PC-3 (cell line): ENCODE measurements at regions not wholly inside any gene's neighbourhood (a gene's known extent, or its start where the extent isn't known, plus 50 kb on each side); places are given as distances from the start of the nearest gene placed in this dataset.

Experiments
- ATAC-seq: fragments of 200-7000 bp; cut with Tn5 transposase; 2 replicates; pipeline ENCODE4 v1.9.1; 2020; ENCODE audit warnings: mild to moderate bottlenecking, moderate library complexity
- BruUV-seq: library from RNA; stranded (reverse); fragments of 400-500 nt; replicated peaks from 2 replicates; lab custom pipeline; 2021; lab: Mats Ljungman, UMichigan
- CTCF ChIA-PET: fragments of 300-600 bp; sonication (Branson Sonifier 250); formaldehyde crosslinking; loops from one replicate; lab custom pipeline; 2022; ENCODE audit warnings: antibody characterized with exemption; lab: Charles Lee
- POLR2A ChIA-PET: fragments of 300-600 bp; sonication (Branson Sonifier 250); formaldehyde crosslinking; loops from one replicate; lab custom pipeline; 2022; ENCODE audit warnings: antibody characterized with exemption; ENCODE audit not compliant: unreplicated experiment; lab: Charles Lee
- DNase-seq: peaks from one replicate; pipeline ENCODE4 v3.0.0-alpha.2; 2015
- H2AFZ ChIP-seq: fragments of 300-600 bp; sonication (generic); 2 replicates; pipeline ENCODE4 v1.6.0; 2016; ENCODE audit warnings: antibody characterized with exemption, low read length
- H3F3A ChIP-seq: fragments of 300-600 bp; sonication (generic); one replicate; pipeline ENCODE4 v1.6.0; 2017; ENCODE audit warnings: antibody characterized with exemption, low read length, control low read depth, mild to moderate bottlenecking; ENCODE audit not compliant: unreplicated experiment
- H3K27ac ChIP-seq: fragments of 300-600 bp; sonication (generic); 2 replicates; pipeline ENCODE4 v1.5.1; 2016; ENCODE audit warnings: mild to moderate bottlenecking, low read length
- H3K27me3 ChIP-seq: fragments of 300-600 bp; sonication (generic); 2 replicates; pipeline ENCODE4 v1.6.1; 2016; ENCODE audit warnings: low read length, mixed read lengths
- H3K36me3 ChIP-seq: fragments of 300-600 bp; sonication (generic); 2 replicates; pipeline ENCODE4 v1.6.1; 2016; ENCODE audit warnings: low read depth, mixed run types, low read length, mixed read lengths
- H3K4me1 ChIP-seq: fragments of 300-600 bp; sonication (generic); 2 replicates; pipeline ENCODE4 v1.5.1; 2016; ENCODE audit warnings: low read length; ENCODE audit not compliant: insufficient read depth
- H3K4me2 ChIP-seq: fragments of 300-600 bp; sonication (generic); 2 replicates; pipeline ENCODE4 v1.6.0; 2016; ENCODE audit warnings: low read length
- H3K4me3 ChIP-seq: fragments of 300-600 bp; sonication (generic); 2 replicates; pipeline ENCODE4 v1.5.1; 2016; ENCODE audit warnings: mild to moderate bottlenecking, low read length, mixed read lengths
- H3K79me2 ChIP-seq: fragments of 300-600 bp; sonication (generic); 2 replicates; pipeline ENCODE4 v1.6.1; 2017; ENCODE audit warnings: low read length, mixed read lengths
- H3K9ac ChIP-seq: fragments of 300-600 bp; sonication (generic); 2 replicates; pipeline ENCODE4 v1.6.0; 2016; ENCODE audit warnings: mild to moderate bottlenecking, low read length
- H3K9me2 ChIP-seq: fragments of 300-600 bp; sonication (generic); replicated peaks from 2 replicates; pipeline ENCODE4 v1.6.1; 2016; ENCODE audit warnings: mixed run types, low read length, mixed read lengths
- H3K9me3 ChIP-seq: fragments of 300-600 bp; sonication (generic); 2 replicates; pipeline ENCODE4 v1.6.1; 2016; ENCODE audit warnings: low read length, mixed read lengths
- H4K20me1 ChIP-seq: fragments of 300-600 bp; sonication (generic); 2 replicates; pipeline ENCODE4 v1.6.1; 2016; ENCODE audit warnings: low read length, mixed read lengths
- EZH2 ChIP-seq: fragments of 300-600 bp; sonication (generic); IDR thresholded peaks from one replicate; pipeline ENCODE4 v1.6.1; 2017; ENCODE audit warnings: antibody characterized with exemption, mild to moderate bottlenecking, low read length; ENCODE audit not compliant: unreplicated experiment
- EZH2phosphoT487 ChIP-seq: fragments of 300-600 bp; sonication (generic); IDR thresholded peaks from 2 replicates; pipeline ENCODE4 v1.6.1; 2018; ENCODE audit warnings: mild to moderate bottlenecking, antibody characterized with exemption, low read length, borderline replicate concordance
- intact Hi-C: fragments of 100-400 bp; cut with micrococcal nuclease; formaldehyde crosslinking; loops from 2 replicates; pipeline ENCODE4 v1.9.0; 2023
- TF ChIP-seq, protein P1 (sequence below): fragments of 300-600 bp; sonication (generic); conservative IDR thresholded peaks from 2 replicates; pipeline ENCODE4 v1.5.1; 2017; ENCODE audit warnings: antibody characterized with exemption, low read depth, mild to moderate bottlenecking, low read length

DNA sequence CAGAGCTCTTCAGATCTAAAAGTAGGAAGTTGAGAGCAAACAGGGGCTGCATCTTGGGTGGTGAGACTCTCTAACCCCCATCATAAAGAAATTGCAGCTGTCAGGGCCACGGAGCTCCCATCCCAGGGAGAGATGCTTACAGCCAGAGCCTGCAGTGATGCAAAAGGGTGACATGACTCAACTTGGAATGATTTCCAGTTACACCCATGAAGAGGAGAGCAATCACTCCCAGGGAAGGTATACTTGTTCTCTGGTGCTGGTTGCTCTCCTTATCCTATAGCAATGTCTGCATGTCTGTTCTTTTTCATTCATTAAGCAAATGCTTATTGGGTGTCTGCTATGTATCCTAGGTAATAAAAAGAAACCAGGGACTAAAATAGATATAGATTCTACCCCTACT lies 228.0 kb downstream of the RAB11FIP2 start:
- Histone ChIP-seq H3K27ac (no peak overlapping the region), H3K4me1 (no peaks in the 10 kb centered on the region), H3K27me3 (peaks cover 29% of the 10 kb centered on the region), H3K9ac (no peak overlapping the region), H3F3A (no peaks in the 10 kb centered on the region), H3K4me2 (no peak overlapping the region), H3K4me3 (no peak overlapping the region), H3K36me3 (no peaks in the 10 kb centered on the region), H3K9me3 (no peaks in the 10 kb centered on the region), H3K9me2 (no peaks in the 10 kb centered on the region), H3K79me2 (no peaks in the 10 kb centered on the region), H2AFZ (no peak overlapping the region), H4K20me1 (no peaks in the 10 kb centered on the region)
- CTCF ChIA-PET = no interaction called here
- intact Hi-C loops = no loop called here
- ATAC-seq (no peak), DNase-seq (no peak)
- TF ChIP-seq, protein P1, sequence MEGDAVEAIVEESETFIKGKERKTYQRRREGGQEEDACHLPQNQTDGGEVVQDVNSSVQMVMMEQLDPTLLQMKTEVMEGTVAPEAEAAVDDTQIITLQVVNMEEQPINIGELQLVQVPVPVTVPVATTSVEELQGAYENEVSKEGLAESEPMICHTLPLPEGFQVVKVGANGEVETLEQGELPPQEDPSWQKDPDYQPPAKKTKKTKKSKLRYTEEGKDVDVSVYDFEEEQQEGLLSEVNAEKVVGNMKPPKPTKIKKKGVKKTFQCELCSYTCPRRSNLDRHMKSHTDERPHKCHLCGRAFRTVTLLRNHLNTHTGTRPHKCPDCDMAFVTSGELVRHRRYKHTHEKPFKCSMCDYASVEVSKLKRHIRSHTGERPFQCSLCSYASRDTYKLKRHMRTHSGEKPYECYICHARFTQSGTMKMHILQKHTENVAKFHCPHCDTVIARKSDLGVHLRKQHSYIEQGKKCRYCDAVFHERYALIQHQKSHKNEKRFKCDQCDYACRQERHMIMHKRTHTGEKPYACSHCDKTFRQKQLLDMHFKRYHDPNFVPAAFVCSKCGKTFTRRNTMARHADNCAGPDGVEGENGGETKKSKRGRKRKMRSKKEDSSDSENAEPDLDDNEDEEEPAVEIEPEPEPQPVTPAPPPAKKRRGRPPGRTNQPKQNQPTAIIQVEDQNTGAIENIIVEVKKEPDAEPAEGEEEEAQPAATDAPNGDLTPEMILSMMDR = no peak
- TF ChIP-seq EZH2phosphoT487 (no peak), EZH2 (no peak)
- POLR2A ChIA-PET = no interaction called here
- BruUV-seq = no TSS peak

DNA sequence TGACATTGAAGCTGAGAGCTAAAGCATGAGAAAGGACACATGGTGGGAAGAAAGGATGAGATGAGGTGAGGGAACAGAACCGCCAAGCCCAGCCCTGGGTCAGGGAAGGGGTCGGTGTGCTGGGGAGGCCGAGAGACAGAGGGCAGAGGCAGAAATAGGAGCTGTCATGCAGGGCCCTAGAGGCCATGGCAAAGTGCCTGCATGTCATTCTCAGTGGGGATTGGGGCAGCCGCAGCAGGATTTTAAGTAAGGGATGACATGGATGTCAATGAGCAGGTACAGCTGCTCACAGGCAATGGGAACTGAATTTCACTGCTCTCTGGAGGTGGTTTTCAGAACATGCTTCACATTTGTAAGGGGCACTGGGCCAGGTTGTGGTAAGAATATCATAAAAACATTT lies 227.4 kb downstream of the RAB11FIP2 start:
- Histone ChIP-seq H3K9ac (no peak overlapping the region), H3K9me2 (no peaks in the 10 kb centered on the region), H4K20me1 (no peaks in the 10 kb centered on the region), H3K4me3 (no peak overlapping the region), H3K27me3 (peaks cover 29% of the 10 kb centered on the region), H3K9me3 (no peaks in the 10 kb centered on the region), H3F3A (no peaks in the 10 kb centered on the region), H3K36me3 (no peaks in the 10 kb centered on the region), H3K79me2 (no peaks in the 10 kb centered on the region), H2AFZ (no peak overlapping the region), H3K4me2 (no peak overlapping the region), H3K4me1 (no peaks in the 10 kb centered on the region), H3K27ac (no peak overlapping the region)
- ChIA-PET CTCF (no interaction called here), POLR2A (no interaction called here)
- TF ChIP-seq EZH2 (no peak), EZH2phosphoT487 (no peak)
- DNase-seq = no peak
- intact Hi-C loops = no loop called here
- no TSS peak for BruUV-seq
- no peak for ATAC-seq

DNA sequence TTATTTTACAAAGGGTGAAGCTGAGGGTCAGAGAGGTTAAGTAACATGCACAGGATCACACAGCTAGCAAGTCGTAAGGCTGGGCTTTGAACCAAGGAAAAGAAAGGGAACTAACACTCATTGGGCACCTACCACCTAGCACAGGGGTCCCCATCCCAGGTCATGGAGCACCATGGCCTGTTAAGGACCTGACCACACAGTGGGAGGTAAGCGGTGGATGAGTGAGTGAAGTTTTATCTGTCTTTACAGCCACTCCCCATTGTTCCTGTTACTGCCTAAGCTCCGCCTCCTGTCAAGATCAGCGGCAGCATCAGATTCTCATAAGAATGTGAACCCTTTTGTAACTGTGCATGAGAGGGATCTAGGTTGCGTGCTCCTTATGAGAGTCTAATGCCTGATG lies 222.8 kb downstream of the RAB11FIP2 start:
- Histone ChIP-seq H3K27ac (no peak overlapping the region), H3K4me2 (no peak overlapping the region), H3K79me2 (no peaks in the 10 kb centered on the region), H3F3A (no peaks in the 10 kb centered on the region), H3K9me3 (no peaks in the 10 kb centered on the region), H3K4me1 (no peaks in the 10 kb centered on the region), H4K20me1 (no peaks in the 10 kb centered on the region), H3K36me3 (no peaks in the 10 kb centered on the region), H3K27me3 (peaks cover 59% of the 10 kb centered on the region), H3K9ac (no peak overlapping the region), H3K4me3 (no peak overlapping the region), H2AFZ (no peak overlapping the region), H3K9me2 (no peaks in the 10 kb centered on the region)
- intact Hi-C loops = no loop called here
- DNase-seq (no peak), ATAC-seq (no peak)
- TF ChIP-seq, protein P1 = no peak
- no peak for TF ChIP-seq EZH2phosphoT487
- no peak for TF ChIP-seq EZH2
- ChIA-PET POLR2A (no interaction called here), CTCF (no interaction called here)
- BruUV-seq = no TSS peak
